ENCODE measurements at regions not wholly inside any gene's neighbourhood (a gene's known extent, or its start where the extent isn't known, plus 50 kb on each side); places are given as distances from the start of the nearest gene placed in this dataset.

- Histone ChIP-seq H3K4me1 (replicated peaks) (no peaks in the 10 kb centered on the region), H3K4me3 (no peak overlapping the region), H3K27ac (no peak overlapping the region), H3K27me3 (replicated peaks; ENCODE audit: insufficient read depth) (no peaks in the 10 kb centered on the region), H3K9me3 (no peaks in the 10 kb centered on the region), H3K36me3 (no peaks in the 10 kb centered on the region)
- DNase-seq (ENCODE audit: low spot score): no peak
- intact Hi-C loops (cut with DNase I): no loop called here
- TF ChIP-seq POLR2A (IDR thresholded peaks at IDR 0.05) (no peak), CTCF (IDR thresholded peaks at IDR 0.05) (no peak), POLR2AphosphoS5 (IDR thresholded peaks at IDR 0.05) (no peak)
These were observed 124.4 kb downstream of the PLK2 start for GRCh38 chr5:58335518-58335917.

GRCh38 chr5:58334035-58334434 is 125.9 kb downstream of the PLK2 start:
- TF ChIP-seq POLR2AphosphoS5 (IDR thresholded peaks at IDR 0.05): no peak
- TF ChIP-seq POLR2A (IDR thresholded peaks at IDR 0.05): no peak
- TF ChIP-seq CTCF (IDR thresholded peaks at IDR 0.05): no peak
- Histone ChIP-seq H3K4me3 (no peak overlapping the region), H3K4me1 (replicated peaks) (no peaks in the 10 kb centered on the region), H3K36me3 (no peaks in the 10 kb centered on the region), H3K9me3 (no peaks in the 10 kb centered on the region), H3K27ac (no peak overlapping the region), H3K27me3 (replicated peaks; ENCODE audit: insufficient read depth) (no peaks in the 10 kb centered on the region)
- no peak for DNase-seq (ENCODE audit: low spot score)
- intact Hi-C loops (cut with DNase I): no loop called here

- no peak overlapping the region for H3K27ac ChIP-seq
- no peaks in the 10 kb centered on the region for H3K9me3 ChIP-seq
- intact Hi-C loops (cut with DNase I): no loop called here
- no peak for TF ChIP-seq POLR2AphosphoS5 (IDR thresholded peaks at IDR 0.05)
- no peak for TF ChIP-seq CTCF (IDR thresholded peaks at IDR 0.05)
- no peak for TF ChIP-seq POLR2A (IDR thresholded peaks at IDR 0.05)
- H3K4me3 ChIP-seq: no peak overlapping the region
- no peak for DNase-seq (ENCODE audit: low spot score)
- no peaks in the 10 kb centered on the region for H3K4me1 ChIP-seq (replicated peaks)
- 48% methylated on average over 2 of the region's 2 CpGs for WGBS
- H3K27me3 ChIP-seq (replicated peaks; ENCODE audit: insufficient read depth): no peaks in the 10 kb centered on the region
- H3K36me3 ChIP-seq: no peaks in the 10 kb centered on the region
These were observed 129.1 kb downstream of the PLK2 start for GRCh38 chr5:58330781-58331180.

- intact Hi-C loops (cut with DNase I): no loop called here
- WGBS: 83% methylated on average over 1 of the region's 1 CpG
- Histone ChIP-seq H3K36me3 (no peaks in the 10 kb centered on the region), H3K27me3 (replicated peaks; ENCODE audit: insufficient read depth) (no peaks in the 10 kb centered on the region), H3K27ac (no peak overlapping the region), H3K4me3 (no peak overlapping the region), H3K9me3 (no peaks in the 10 kb centered on the region), H3K4me1 (replicated peaks) (no peaks in the 10 kb centered on the region)
- TF ChIP-seq CTCF (IDR thresholded peaks at IDR 0.05) (no peak), POLR2AphosphoS5 (IDR thresholded peaks at IDR 0.05) (no peak), POLR2A (IDR thresholded peaks at IDR 0.05) (no peak)
- DNase-seq (ENCODE audit: low spot score): no peak
These were observed 132.6 kb downstream of the PLK2 start for GRCh38 chr5:58327289-58327688.

GRCh38 chr5:58326022-58326421 is 133.9 kb downstream of the PLK2 start:
- H3K27me3 ChIP-seq (replicated peaks; ENCODE audit: insufficient read depth): no peaks in the 10 kb centered on the region

More at GRCh38 chr5:58326022-58326421, 133.9 kb downstream of the PLK2 start:
- Histone ChIP-seq H3K27ac (no peak overlapping the region), H3K9me3 (no peaks in the 10 kb centered on the region), H3K36me3 (no peaks in the 10 kb centered on the region), H3K4me1 (replicated peaks) (no peaks in the 10 kb centered on the region), H3K4me3 (no peak overlapping the region)
- 20% methylated on average over 1 of the region's 1 CpG for WGBS
- TF ChIP-seq POLR2AphosphoS5 (IDR thresholded peaks at IDR 0.05) (no peak), CTCF (IDR thresholded peaks at IDR 0.05) (no peak), POLR2A (IDR thresholded peaks at IDR 0.05) (no peak)
- intact Hi-C loops (cut with DNase I): no loop called here
- DNase-seq (ENCODE audit: low spot score): no peak
